Tibial nerve (tissue), 4 donors: ENCODE measurements at regions not wholly inside any gene's neighbourhood (a gene's known extent, or its start where the extent isn't known, plus 50 kb on each side); places are given as distances from the start of the nearest gene placed in this dataset.
"Not testable (repeated sequence)": the region's sequence is repeated elsewhere in the genome, so short reads cannot be mapped to it uniquely, and the experiment has no call there.

Experiments
- DNase-seq, 2 donors: peaks; one replicate each; pipeline ENCODE4 v3.0.0-alpha.2; 2019; ENCODE audit warnings: low spot score in 2 of 2
- H3K27ac ChIP-seq, 4 donors: fragments of 200-600 bp; sonication (generic) in 3 of 4; one replicate each; pipeline ENCODE4 v1.5.1; 2017 to 2019; ENCODE audit warnings: mild to moderate bottlenecking in 1 of 4
- H3K27me3 ChIP-seq, 2 donors: fragments of 200-600 bp; sonication (generic) in 1 of 2; one replicate each; pipeline versions ENCODE4 v1.5.1 to v1.6.0; 2017 to 2019
- H3K36me3 ChIP-seq, 3 donors: fragments of 200-600 bp; sonication (generic); one replicate each; pipeline ENCODE4 v1.5.1; 2018 to 2019
- H3K4me1 ChIP-seq, 4 donors: fragments of 200-600 bp; sonication (generic) in 3 of 4; one replicate each; pipeline ENCODE4 v1.5.1; 2017 to 2019
- H3K4me3 ChIP-seq, 4 donors: fragments of 200-600 bp; sonication (generic) in 3 of 4; one replicate each; pipeline ENCODE4 v1.5.1; 2017 to 2019; ENCODE audit warnings: mild to moderate bottlenecking in 1 of 4, moderate library complexity in 1 of 4
- H3K9me3 ChIP-seq, 4 donors: fragments of 200-600 bp; sonication (generic) in 3 of 4; one replicate each; pipeline ENCODE4 v1.5.1; 2017 to 2019
- EP300 ChIP-seq, 2 donors: sonication (generic); formaldehyde crosslinking; IDR thresholded peaks; one replicate each; pipeline ENCODE4 v1.6.1; 2017; ENCODE audit warnings: antibody characterized with exemption in 2 of 2, mild to moderate bottlenecking in 1 of 2
- POLR2A ChIP-seq, 2 donors: fragments of 450-650 bp; IDR thresholded peaks; one replicate each; pipeline ENCODE4 v1.6.1; 2017; ENCODE audit warnings: antibody characterized with exemption in 2 of 2, mild to moderate bottlenecking in 2 of 2, moderate library complexity in 2 of 2
- WGBS, 2 donors: methylation state at CpG; one replicate each; pipeline ENCODE4 v1.1.5; 2018; 5-methylcytosine and 5-hydroxymethylcytosine counted together
- TF ChIP-seq, protein P1 (sequence below), 5 experiments: fragments of 200-600 bp in 3 of 5; fragments of 450-650 bp in 2 of 5; sonication (generic) in 3 of 5; IDR thresholded peaks; one replicate each; pipeline ENCODE4 v1.5.1; 2016 to 2019; ENCODE audit warnings: antibody characterized with exemption in 5 of 5, mild to moderate bottlenecking in 3 of 5, moderate library complexity in 2 of 5

GRCh38 chr1:41978986-41979385 lies 60.3 kb upstream of the HIVEP3 start:
- Histone ChIP-seq H3K36me3 (peaks cover 0 to 5% (median 0%) of the 10 kb centered on the region in 3 donors), H3K9me3 (no peaks in the 10 kb centered on the region), H3K4me3 (no peak overlapping the region), H3K27me3 (no peaks in the 10 kb centered on the region), H3K27ac (no peak overlapping the region), H3K4me1 (no peaks in the 10 kb centered on the region)
- TF ChIP-seq EP300 (IDR thresholded peaks at IDR 0.05) (no peak), POLR2A (IDR thresholded peaks at IDR 0.05) (no peak)
- TF ChIP-seq, protein P1, sequence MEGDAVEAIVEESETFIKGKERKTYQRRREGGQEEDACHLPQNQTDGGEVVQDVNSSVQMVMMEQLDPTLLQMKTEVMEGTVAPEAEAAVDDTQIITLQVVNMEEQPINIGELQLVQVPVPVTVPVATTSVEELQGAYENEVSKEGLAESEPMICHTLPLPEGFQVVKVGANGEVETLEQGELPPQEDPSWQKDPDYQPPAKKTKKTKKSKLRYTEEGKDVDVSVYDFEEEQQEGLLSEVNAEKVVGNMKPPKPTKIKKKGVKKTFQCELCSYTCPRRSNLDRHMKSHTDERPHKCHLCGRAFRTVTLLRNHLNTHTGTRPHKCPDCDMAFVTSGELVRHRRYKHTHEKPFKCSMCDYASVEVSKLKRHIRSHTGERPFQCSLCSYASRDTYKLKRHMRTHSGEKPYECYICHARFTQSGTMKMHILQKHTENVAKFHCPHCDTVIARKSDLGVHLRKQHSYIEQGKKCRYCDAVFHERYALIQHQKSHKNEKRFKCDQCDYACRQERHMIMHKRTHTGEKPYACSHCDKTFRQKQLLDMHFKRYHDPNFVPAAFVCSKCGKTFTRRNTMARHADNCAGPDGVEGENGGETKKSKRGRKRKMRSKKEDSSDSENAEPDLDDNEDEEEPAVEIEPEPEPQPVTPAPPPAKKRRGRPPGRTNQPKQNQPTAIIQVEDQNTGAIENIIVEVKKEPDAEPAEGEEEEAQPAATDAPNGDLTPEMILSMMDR (IDR thresholded peaks at IDR 0.05), result no peak
- DNase-seq, result no peak
- 81 to 84% methylated on average over 4 of the region's 4 CpGs for WGBS, 2 donors

GRCh38 chr1:41977326-41977725 lies 58.6 kb upstream of the HIVEP3 start:
- Histone ChIP-seq H3K4me1 (no peaks in the 10 kb centered on the region), H3K36me3 (peaks cover 0 to 5% (median 0%) of the 10 kb centered on the region in 3 donors), H3K27ac (no peak overlapping the region), H3K9me3 (no peaks in the 10 kb centered on the region), H3K27me3 (no peaks in the 10 kb centered on the region), H3K4me3 (no peak overlapping the region)
- TF ChIP-seq EP300 (IDR thresholded peaks at IDR 0.05), result no peak
- TF ChIP-seq POLR2A (IDR thresholded peaks at IDR 0.05), result no peak
- TF ChIP-seq, protein P1 (IDR thresholded peaks at IDR 0.05), result no peak
- WGBS, 2 donors, result 84 to 85% methylated on average over 3 to 4 of the region's 4 CpGs
- DNase-seq, result no peak

DNA sequence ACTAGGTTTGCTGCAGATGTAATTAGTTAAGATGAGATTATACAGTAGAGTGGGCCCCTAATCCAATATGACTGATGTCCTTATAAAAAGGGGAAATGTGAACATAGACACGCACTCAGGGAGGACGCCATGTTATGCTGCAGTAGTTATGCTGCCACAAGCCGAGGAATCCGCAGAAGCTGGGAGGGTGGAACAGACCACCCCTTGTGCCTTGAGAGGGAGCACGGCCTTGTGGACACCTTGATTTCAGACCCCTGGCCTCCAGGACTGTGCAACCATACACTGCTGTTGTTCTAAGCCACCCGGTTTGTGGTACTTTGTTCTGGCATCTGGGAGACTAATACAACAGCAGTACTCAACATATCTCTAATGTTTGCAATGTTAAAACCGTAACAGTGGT lies 57.9 kb upstream of the HIVEP3 start:
- no peaks in the 10 kb centered on the region for H3K9me3 ChIP-seq
- 80 to 88% methylated on average over 7 of the region's 7 CpGs for WGBS, 2 donors
- H3K27ac ChIP-seq, result no peak overlapping the region
- TF ChIP-seq EP300 (IDR thresholded peaks at IDR 0.05), result no peak
- TF ChIP-seq, protein P1 (IDR thresholded peaks at IDR 0.05), result no peak
- TF ChIP-seq POLR2A (IDR thresholded peaks at IDR 0.05), result no peak
- no peak overlapping the region for H3K4me3 ChIP-seq
- no peak for DNase-seq
- peaks cover 0 to 11% (median 0%) of the 10 kb centered on the region in 3 donors for H3K36me3 ChIP-seq
- no peaks in the 10 kb centered on the region for H3K27me3 ChIP-seq
- no peaks in the 10 kb centered on the region for H3K4me1 ChIP-seq

DNA sequence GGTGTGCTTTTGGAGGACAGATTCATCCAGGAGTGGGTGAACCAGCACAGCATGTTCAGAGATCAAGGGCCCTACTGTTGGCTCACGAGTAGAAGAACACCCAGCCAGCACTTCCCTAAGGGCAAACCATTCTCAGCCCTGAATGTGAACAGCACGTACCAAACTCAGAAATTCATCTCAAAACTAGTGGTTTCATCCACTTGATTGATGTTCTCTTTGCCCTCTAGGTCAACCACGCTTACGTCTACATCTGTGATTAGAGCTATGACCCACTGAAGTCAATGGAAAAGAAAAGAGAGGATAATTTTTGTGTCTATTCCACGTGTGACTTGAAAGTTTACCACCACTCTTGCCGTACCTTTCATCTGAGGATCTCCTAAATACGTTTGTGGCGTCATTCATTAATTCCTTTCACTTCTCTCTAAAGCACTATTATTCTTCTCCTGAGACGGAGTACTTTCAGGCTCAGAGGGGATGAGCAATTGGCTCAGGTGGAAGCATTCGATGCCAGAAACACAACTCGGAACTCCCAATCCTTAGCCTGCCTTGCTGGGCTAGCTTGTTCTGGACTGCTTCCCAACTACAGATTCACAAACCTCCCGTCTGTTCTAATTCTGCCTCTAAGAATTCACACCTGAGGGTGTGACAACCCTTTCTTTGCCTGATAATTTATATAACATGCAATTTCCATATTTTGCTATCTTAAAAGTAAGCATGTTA lies 57.3 kb upstream of the HIVEP3 start:
- Histone ChIP-seq H3K27ac (no peak overlapping the region), H3K36me3 (peaks cover 0 to 12% (median 0%) of the 10 kb centered on the region in 3 donors), H3K4me1 (no peaks in the 10 kb centered on the region), H3K9me3 (no peaks in the 10 kb centered on the region), H3K4me3 (no peak overlapping the region), H3K27me3 (no peaks in the 10 kb centered on the region)
- TF ChIP-seq POLR2A (IDR thresholded peaks at IDR 0.05) (no peak), EP300 (IDR thresholded peaks at IDR 0.05) (no peak)
- TF ChIP-seq, protein P1 (IDR thresholded peaks at IDR 0.05), result no peak
- 82 to 85% methylated on average over 12 of the region's 12 CpGs for WGBS, 2 donors
- no peak for DNase-seq

DNA sequence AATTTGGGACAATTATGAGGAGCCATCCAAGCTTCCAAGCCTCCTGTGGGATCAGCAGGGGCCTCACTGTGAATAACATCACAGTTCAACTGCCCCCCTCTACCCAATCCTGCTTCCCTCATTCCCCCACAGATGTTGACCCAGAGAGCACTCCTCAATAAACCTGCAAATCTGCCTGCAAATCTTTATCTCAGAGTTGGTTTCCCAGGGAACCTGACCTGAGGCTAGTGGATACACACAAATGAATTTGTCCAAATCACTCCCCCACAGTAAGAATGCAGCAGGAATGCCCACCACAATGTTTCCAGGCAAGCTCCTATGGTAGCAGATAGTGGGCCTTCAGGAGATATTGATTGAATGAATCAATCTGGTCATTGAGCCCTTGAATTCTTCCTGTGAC lies 56.4 kb upstream of the HIVEP3 start:
- H3K36me3 ChIP-seq, result peaks cover 0 to 12% (median 0%) of the 10 kb centered on the region in 3 donors
- TF ChIP-seq POLR2A (IDR thresholded peaks at IDR 0.05) (no peak), EP300 (IDR thresholded peaks at IDR 0.05) (no peak)
- TF ChIP-seq, protein P1 (IDR thresholded peaks at IDR 0.05), result no peak
- no peak overlapping the region for H3K27ac ChIP-seq
- peaks cover 0 to 3% (median 0%) of the 10 kb centered on the region in 4 donors for H3K9me3 ChIP-seq
- DNase-seq, result no peak
- H3K27me3 ChIP-seq, result no peaks in the 10 kb centered on the region
- H3K4me3 ChIP-seq, result no peak overlapping the region
- H3K4me1 ChIP-seq, result no peaks in the 10 kb centered on the region

- not testable (repeated sequence) for H3K27ac ChIP-seq, DNase-seq, H3K4me1 ChIP-seq, H3K4me3 ChIP-seq, H3K27me3 ChIP-seq
- Histone ChIP-seq H3K36me3 (peaks cover 0 to 12% (median 0%) of the 10 kb centered on the region in 3 donors), H3K9me3 (peaks cover 0 to 35% (median 5%) of the 10 kb centered on the region in 4 donors)
These were observed 49.8 kb upstream of the HIVEP3 start for GRCh38 chr1:41968557-41968956.
